HepG2 (cell line): ENCODE measurements at regions not wholly inside any gene's neighbourhood (a gene's known extent, or its start where the extent isn't known, plus 50 kb on each side); places are given as distances from the start of the nearest gene placed in this dataset.

Experiments used
- ATAC-seq: fragments of 200-7000 bp; cut with Tn5 transposase; 3 replicates; pipeline ENCODE4 v1.9.1; 2020; ENCODE audit warnings: mild to moderate bottlenecking, moderate library complexity
- BruUV-seq: library from RNA; stranded (reverse); fragments of 400-500 nt; replicated peaks from 2 replicates; lab custom pipeline; 2021; lab: Mats Ljungman, UMichigan
- CTCF ChIA-PET: fragments of 300-600 bp; formaldehyde crosslinking; extraction: SDS; loops from one replicate; lab custom pipeline; 2021; ENCODE audit warnings: low total read pairs, inconsistent platforms, low intra/inter-chr PET ratio; lab: Yijun Ruan, JAX
- POLR2A ChIA-PET: fragments of 350-600 bp; sonication (Branson Sonifier 250); formaldehyde crosslinking; loops from one replicate; lab custom pipeline; 2020; ENCODE audit warnings: antibody characterized with exemption, inconsistent platforms; lab: Yijun Ruan, JAX
- DNase-seq: peaks from one replicate; pipeline ENCODE4 v3.0.0-alpha.2; 2015; ENCODE audit warnings: low spot score
- FAIRE-seq: peaks from 3 replicates; lab custom pipeline; 2011; peaks lifted over from hg19 to GRCh38; lab: Jason Lieb, UNC
- H2AFZ ChIP-seq: one replicate; pipeline ENCODE4 v1.6.1; 2011; ENCODE audit warnings: low read length, inconsistent platforms
- H3K27ac ChIP-seq: fragments of 300-600 bp; 3 replicates; pipeline ENCODE4 v1.8.0; 2011; ENCODE audit warnings: mixed run types, mild to moderate bottlenecking, mixed read lengths, low read length, inconsistent platforms; ENCODE audit not compliant: insufficient read depth; ENCODE audit errors: extremely low read length
- H3K27me3 ChIP-seq, 2 experiments: fragments of 200-600 bp in 1 of 2; 2 replicates in 1 of 2; 3 replicates in 1 of 2; pipeline versions ENCODE4 v1.6.0 to v1.8.0; 2011; ENCODE audit warnings: low read length in 2 of 2, mild to moderate bottlenecking in 2 of 2, moderate library complexity in 2 of 2, inconsistent platforms in 1 of 2; ENCODE audit not compliant: insufficient read depth in 2 of 2, control insufficient read depth in 1 of 2
- H3K36me3 ChIP-seq, 2 experiments: fragments of 200-600 bp in 1 of 2; replicated peaks in 1 of 2; 2 replicates in 1 of 2; 3 replicates in 1 of 2; pipeline versions ENCODE4 v1.5.1 to v1.8.0; 2011; ENCODE audit warnings: low read length in 2 of 2, inconsistent platforms in 1 of 2; ENCODE audit not compliant: insufficient read depth in 2 of 2, control insufficient read depth in 1 of 2
- H3K4me1 ChIP-seq: 2 replicates; pipeline ENCODE4 v1.5.1; 2012; ENCODE audit warnings: low read length, inconsistent platforms; ENCODE audit not compliant: insufficient read depth
- H3K4me2 ChIP-seq: 2 replicates; pipeline ENCODE4 v1.6.0; 2011; ENCODE audit warnings: low read depth, low read length, inconsistent platforms
- H3K4me3 ChIP-seq, 3 experiments: fragments of 200-600 bp in 1 of 3; sonication (generic), shearing (Covaris generic) in 1 of 3; replicated peaks in 1 of 3; 2 replicates each; pipeline ENCODE4 v1.5.1; 2011 to 2016; ENCODE audit warnings: low read length in 3 of 3, inconsistent platforms in 2 of 3, low read depth in 2 of 3, mild to moderate bottlenecking in 2 of 3, control low read depth in 1 of 3, mixed read lengths in 1 of 3; ENCODE audit not compliant: insufficient read depth in 1 of 3
- H3K79me2 ChIP-seq: one replicate; pipeline ENCODE4 v1.6.1; 2011; ENCODE audit warnings: low read length, inconsistent platforms; ENCODE audit not compliant: insufficient read depth
- H3K9ac ChIP-seq: 2 replicates; pipeline ENCODE4 v1.6.0; 2011; ENCODE audit warnings: mild to moderate bottlenecking, low read depth, low read length, inconsistent platforms; ENCODE audit not compliant: insufficient read depth
- H3K9me3 ChIP-seq: 2 replicates; pipeline ENCODE4 v1.5.1; 2012; ENCODE audit warnings: mild to moderate bottlenecking, low read length
- H4K20me1 ChIP-seq: 2 replicates; pipeline ENCODE4 v1.6.0; 2011; ENCODE audit warnings: inconsistent platforms, mild to moderate bottlenecking, low read length, moderate library complexity; ENCODE audit not compliant: insufficient read depth
- ATF2 ChIP-seq: sonication (generic); formaldehyde crosslinking; IDR thresholded peaks from 2 replicates; pipeline ENCODE4 v1.4.0; 2020; ENCODE audit warnings: missing genetic modification reagents
- ATF3 ChIP-seq: sonication (generic); formaldehyde crosslinking; IDR thresholded peaks from 2 replicates; pipeline ENCODE4 v1.4.0; 2020; ENCODE audit warnings: missing genetic modification reagents
- GFI1 ChIP-seq: sonication (generic); formaldehyde crosslinking; IDR thresholded peaks from 2 replicates; pipeline ENCODE4 v1.5.0; 2020; ENCODE audit warnings: missing genetic modification reagents, mild to moderate bottlenecking, borderline replicate concordance
- GPN1 ChIP-seq: sonication (generic); formaldehyde crosslinking; IDR thresholded peaks from 2 replicates; pipeline ENCODE4 v1.5.1; 2020; ENCODE audit warnings: missing genetic modification reagents, borderline replicate concordance
- HDAC2 ChIP-seq: sonication (generic); formaldehyde crosslinking; IDR thresholded peaks from 2 replicates; pipeline ENCODE4 v1.4.0; 2020; ENCODE audit warnings: missing genetic modification reagents
- MED1 ChIP-seq: sonication (generic); formaldehyde crosslinking; IDR thresholded peaks from 2 replicates; pipeline ENCODE4 v1.4.0; 2020; ENCODE audit warnings: missing genetic modification reagents
- MXD1 ChIP-seq: sonication (generic); formaldehyde crosslinking; IDR thresholded peaks from 2 replicates; pipeline ENCODE4 v1.4.0; 2020; ENCODE audit warnings: mild to moderate bottlenecking, missing genetic modification reagents
- MYC ChIP-seq: sonication (generic); formaldehyde crosslinking; IDR thresholded peaks from 2 replicates; pipeline ENCODE4 v1.9.0; 2021; ENCODE audit warnings: missing genetic modification reagents, borderline replicate concordance
- RBFOX2 ChIP-seq: fragments of 200-400 bp; formaldehyde crosslinking; IDR thresholded peaks from 2 replicates; pipeline ENCODE4 v1.6.1; 2017; ENCODE audit warnings: low read depth, mild to moderate bottlenecking, low read length
- SP1 ChIP-seq, 2 experiments: fragments of 450-650 bp in 1 of 2; sonication (generic) in 1 of 2; formaldehyde crosslinking in 1 of 2; IDR thresholded peaks; 2 replicates each; pipeline versions ENCODE4 v1.4.0 to v1.6.1; 2016 to 2020; ENCODE audit warnings: missing genetic modification reagents in 1 of 2
- SRSF1 ChIP-seq: fragments of 200-400 bp; formaldehyde crosslinking; optimal IDR thresholded peaks from 2 replicates; pipeline ENCODE3; 2017; ENCODE audit warnings: mild to moderate bottlenecking, low read depth, low read length, moderate library complexity
- TBX2 ChIP-seq: sonication (generic); formaldehyde crosslinking; IDR thresholded peaks from 2 replicates; pipeline ENCODE4 v1.5.0; 2020; ENCODE audit warnings: missing genetic modification reagents, mild to moderate bottlenecking, borderline replicate concordance
- ZBTB26 ChIP-seq: IDR thresholded peaks from 2 replicates; pipeline ENCODE4 v1.6.1; 2016; ENCODE audit warnings: missing compliant biosample characterization, missing genetic modification reagents, borderline replicate concordance
- ZBTB43 ChIP-seq: sonication (generic); formaldehyde crosslinking; conservative IDR thresholded peaks from 2 replicates; pipeline ENCODE4 v1.4.0; 2020; ENCODE audit warnings: missing genetic modification reagents
- ZFP37 ChIP-seq: sonication (generic); formaldehyde crosslinking; IDR thresholded peaks from 2 replicates; pipeline ENCODE4 v1.4.0; 2020; ENCODE audit warnings: missing genetic modification reagents, borderline replicate concordance
- ZNF225 ChIP-seq: sonication (generic); formaldehyde crosslinking; IDR thresholded peaks from 2 replicates; pipeline ENCODE4 v1.4.0; 2020; ENCODE audit warnings: mild to moderate bottlenecking, missing genetic modification reagents
- ZNF629 ChIP-seq: sonication (generic); formaldehyde crosslinking; conservative IDR thresholded peaks from 2 replicates; pipeline ENCODE4 v1.5.0; 2020; ENCODE audit warnings: missing genetic modification reagents
- ZNF747 ChIP-seq: sonication (generic); formaldehyde crosslinking; IDR thresholded peaks from 2 replicates; pipeline ENCODE4 v1.8.1; 2023; ENCODE audit warnings: missing genetic modification reagents, mild to moderate bottlenecking, borderline replicate concordance
- ZNF83 ChIP-seq: sonication (generic); formaldehyde crosslinking; IDR thresholded peaks from 2 replicates; pipeline ENCODE4 v1.4.0; 2020; ENCODE audit warnings: missing genetic modification reagents, mild to moderate bottlenecking, borderline replicate concordance
- WGBS: methylation state at CpG from one replicate; pipeline ENCODE4 v1.1.6; 2017; ENCODE audit warnings: low lambda C conversion rate; 5-methylcytosine and 5-hydroxymethylcytosine counted together
- in situ Hi-C: cut with HindIII; loops from 2 replicates; pipeline ENCODE4 v1.10.0; 2017; ENCODE audit warnings: low pct_unique_long_range_greater_than_20kb; ENCODE audit not compliant: extremely low pct_ligation_motif_present
- intact Hi-C: fragments of 100-400 bp; cut with micrococcal nuclease; formaldehyde crosslinking; loops from one replicate; pipeline ENCODE4 v1.10.0; 2022; ENCODE audit not compliant: unreplicated experiment

GRCh38 chr3:116836286-116836685, 126.7 kb downstream of the TUSC7 start:
- FAIRE-seq = no peak
- intact Hi-C loops = no loop called here

More at GRCh38 chr3:116836286-116836685, 126.7 kb downstream of the TUSC7 start:
- ChIA-PET CTCF (no interaction called here), POLR2A (no interaction called here)
- Histone ChIP-seq H4K20me1 (no peaks in the 10 kb centered on the region), H3K36me3 (no peaks in the 10 kb centered on the region), H3K27me3 (no peaks in the 10 kb centered on the region), H3K4me1 (no peaks in the 10 kb centered on the region), H2AFZ (no peak overlapping the region), H3K27ac (no peak overlapping the region), H3K79me2 (no peaks in the 10 kb centered on the region), H3K9me3 (no peaks in the 10 kb centered on the region), H3K4me2 (no peak overlapping the region), H3K4me3 (no peak overlapping the region), H3K9ac (no peak overlapping the region)
- DNase-seq = no peak
- 6% methylated on average over 2 of the region's 2 CpGs for WGBS
- TF ChIP-seq TBX2 (CRISPR knock-in tag) = no peak
- no peak for TF ChIP-seq ATF3 (CRISPR knock-in tag)
- TF ChIP-seq MXD1 (CRISPR knock-in tag) = no peak
- TF ChIP-seq ATF2 (CRISPR knock-in tag) = no peak
- TF ChIP-seq ZNF225 = no peak
- no peak for TF ChIP-seq ZNF83 (CRISPR knock-in tag)
- no peak for TF ChIP-seq GPN1
- no peak for TF ChIP-seq MED1 (CRISPR knock-in tag)
- no peak for TF ChIP-seq ZBTB26
- no peak for TF ChIP-seq RBFOX2
- TF ChIP-seq HDAC2 = no peak
- TF ChIP-seq ZFP37 (CRISPR knock-in tag) = no peak
- TF ChIP-seq MYC = no peak
- no peak for TF ChIP-seq ZNF747
- no peak for TF ChIP-seq ZBTB43 (CRISPR knock-in tag)
- no peak for TF ChIP-seq SP1 (IDR thresholded peaks at IDR 0.05)
- no peak for TF ChIP-seq SP1 (CRISPR knock-in tag; IDR thresholded peaks at IDR 0.05)
- no peak for TF ChIP-seq ZNF629 (CRISPR knock-in tag)
- TF ChIP-seq GFI1 (CRISPR knock-in tag) = no peak
- TF ChIP-seq SRSF1 = no peak
- BruUV-seq = no TSS peak
- ATAC-seq = no peak
- in situ Hi-C loops = no loop called here
